Mucosa of rectum (tissue), 2 donors: ENCODE measurements at regions not wholly inside any gene's neighbourhood (a gene's known extent, or its start where the extent isn't known, plus 50 kb on each side); places are given as distances from the start of the nearest gene placed in this dataset.

ENCODE experiments used
- H3K27ac ChIP-seq, 2 donors: one replicate each; pipeline ENCODE4 v1.7.0; 2013; ENCODE audit warnings: inconsistent platforms in 2 of 2, low read depth in 2 of 2, low read length in 2 of 2
- H3K27me3 ChIP-seq, 2 donors: one replicate each; pipeline ENCODE4 v1.7.0; 2013; ENCODE audit warnings: low read length in 2 of 2; ENCODE audit not compliant: control insufficient read depth in 2 of 2, insufficient read depth in 2 of 2
- H3K36me3 ChIP-seq, 2 donors: one replicate each; pipeline ENCODE4 v1.7.0; 2013; ENCODE audit warnings: low read length in 2 of 2; ENCODE audit not compliant: control insufficient read depth in 2 of 2, insufficient read depth in 2 of 2
- H3K4me1 ChIP-seq, 2 donors: one replicate each; pipeline ENCODE4 v1.7.0; 2013; ENCODE audit warnings: low read length in 2 of 2, mild to moderate bottlenecking in 1 of 2; ENCODE audit not compliant: control insufficient read depth in 2 of 2, insufficient read depth in 2 of 2
- H3K4me3 ChIP-seq, 2 donors: one replicate each; pipeline ENCODE4 v1.7.0; 2013; ENCODE audit warnings: low read length in 2 of 2
- H3K9ac ChIP-seq, 2 donors: one replicate each; pipeline ENCODE4 v1.7.0; 2013; ENCODE audit warnings: low read length in 2 of 2, low read depth in 1 of 2, mild to moderate bottlenecking in 1 of 2
- H3K9me3 ChIP-seq, 2 donors: one replicate each; pipeline ENCODE4 v1.7.0; 2013; ENCODE audit warnings: low read length in 2 of 2; ENCODE audit not compliant: control insufficient read depth in 2 of 2
- donor health status: healthy.
- donor health status: Normal muscosa, but diverticular disease.

- H3K36me3 ChIP-seq, result peaks cover 3 to 7% of the 10 kb centered on the region in 2 donors
- H3K4me1 ChIP-seq, result peaks cover 47 to 62% of the 10 kb centered on the region in 2 donors
- H3K27ac ChIP-seq, result peak overlapping the region; percentile 93
- no peaks in the 10 kb centered on the region for H3K27me3 ChIP-seq
- H3K9me3 ChIP-seq, result no peaks in the 10 kb centered on the region
- H3K9ac ChIP-seq, result peak overlapping the region; percentile 72 to 74
- H3K4me3 ChIP-seq, result peak overlapping the region; percentile 53 to 69
Measured at GRCh38 chr20:19888269-19888671, 128.9 kb upstream of the NAA20 start.

GRCh38 chr20:19889011-19889953, 127.9 kb upstream of the NAA20 start:
- Histone ChIP-seq H3K36me3 (peaks cover 11 to 12% of the 10 kb centered on the region in 2 donors), H3K27me3 (no peaks in the 10 kb centered on the region), H3K27ac (peak overlapping the region; percentile 93), H3K4me3 (peak overlapping the region; percentile 53 to 69), H3K9me3 (no peaks in the 10 kb centered on the region), H3K9ac (peak overlapping the region; percentile 72 to 74), H3K4me1 (peaks cover 47 to 60% of the 10 kb centered on the region in 2 donors)

- Histone ChIP-seq H3K27me3 (no peaks in the 10 kb centered on the region), H3K9ac (peak overlapping the region; percentile 72 to 74), H3K36me3 (peaks cover 19 to 21% of the 10 kb centered on the region in 2 donors), H3K9me3 (no peaks in the 10 kb centered on the region), H3K4me3 (peak overlapping the region in 1 of 2 donors; percentile 69), H3K27ac (peak overlapping the region; percentile 93), H3K4me1 (peaks cover 47 to 49% of the 10 kb centered on the region in 2 donors)
Measured at GRCh38 chr20:19890445-19891051, 126.6 kb upstream of the NAA20 start.

GRCh38 chr20:19893356-19893755, 123.8 kb upstream of the NAA20 start:
- Histone ChIP-seq H3K4me1 (peaks cover 24 to 26% of the 10 kb centered on the region in 2 donors), H3K9me3 (no peaks in the 10 kb centered on the region), H3K4me3 (no peak overlapping the region), H3K36me3 (peaks cover 29 to 33% of the 10 kb centered on the region in 2 donors), H3K27ac (no peak overlapping the region), H3K9ac (no peak overlapping the region), H3K27me3 (no peaks in the 10 kb centered on the region)

GRCh38 chr20:19895761-19896160, 121.4 kb upstream of the NAA20 start:
- Histone ChIP-seq H3K27ac (no peak overlapping the region), H3K27me3 (no peaks in the 10 kb centered on the region), H3K9me3 (peaks cover 0 to 3% of the 10 kb centered on the region in 2 donors), H3K4me1 (peaks cover 5 to 7% of the 10 kb centered on the region in 2 donors), H3K36me3 (peaks cover 29 to 39% of the 10 kb centered on the region in 2 donors), H3K4me3 (no peak overlapping the region), H3K9ac (no peak overlapping the region)

GRCh38 chr20:19897891-19898290, 119.3 kb upstream of the NAA20 start:
- peaks cover 0 to 3% of the 10 kb centered on the region in 2 donors for H3K9me3 ChIP-seq
- no peaks in the 10 kb centered on the region for H3K4me1 ChIP-seq
- peaks cover 33 to 38% of the 10 kb centered on the region in 2 donors for H3K36me3 ChIP-seq
- H3K27me3 ChIP-seq, result no peaks in the 10 kb centered on the region
- H3K4me3 ChIP-seq, result no peak overlapping the region
- H3K27ac ChIP-seq, result no peak overlapping the region
- H3K9ac ChIP-seq, result no peak overlapping the region

GRCh38 chr20:19901226-19901625, 115.9 kb upstream of the NAA20 start:
- H3K4me1 ChIP-seq, result peaks cover 0 to 4% of the 10 kb centered on the region in 2 donors
- no peak overlapping the region for H3K27ac ChIP-seq
- H3K9ac ChIP-seq, result no peak overlapping the region
- no peak overlapping the region for H3K4me3 ChIP-seq
- peaks cover 0 to 3% of the 10 kb centered on the region in 2 donors for H3K9me3 ChIP-seq
- peaks cover 17% of the 10 kb centered on the region in 2 donors for H3K36me3 ChIP-seq
- no peaks in the 10 kb centered on the region for H3K27me3 ChIP-seq

- Histone ChIP-seq H3K27me3 (no peaks in the 10 kb centered on the region), H3K4me3 (no peak overlapping the region), H3K9ac (no peak overlapping the region), H3K27ac (no peak overlapping the region), H3K9me3 (peaks cover 0 to 3% of the 10 kb centered on the region in 2 donors), H3K36me3 (peaks cover 7 to 12% of the 10 kb centered on the region in 2 donors), H3K4me1 (peaks cover 0 to 4% of the 10 kb centered on the region in 2 donors)
Measured at GRCh38 chr20:19903168-19903811, 113.9 kb upstream of the NAA20 start.

GRCh38 chr20:19907326-19908056, 109.7 kb upstream of the NAA20 start:
- H3K36me3 ChIP-seq, result peaks cover 5 to 8% of the 10 kb centered on the region in 2 donors
- H3K4me3 ChIP-seq, result no peak overlapping the region
- H3K4me1 ChIP-seq, result peaks cover 9 to 10% of the 10 kb centered on the region in 2 donors
- no peaks in the 10 kb centered on the region for H3K27me3 ChIP-seq
- H3K27ac ChIP-seq, result no peak overlapping the region
- no peak overlapping the region for H3K9ac ChIP-seq
- no peaks in the 10 kb centered on the region for H3K9me3 ChIP-seq
